ENCODE measurements at regions not wholly inside any gene's neighbourhood (a gene's known extent, or its start where the extent isn't known, plus 50 kb on each side); places are given as distances from the start of the nearest gene placed in this dataset.
"Not testable (repeated sequence)": the region's sequence is repeated elsewhere in the genome, so short reads cannot be mapped to it uniquely, and the experiment has no call there.

DNA sequence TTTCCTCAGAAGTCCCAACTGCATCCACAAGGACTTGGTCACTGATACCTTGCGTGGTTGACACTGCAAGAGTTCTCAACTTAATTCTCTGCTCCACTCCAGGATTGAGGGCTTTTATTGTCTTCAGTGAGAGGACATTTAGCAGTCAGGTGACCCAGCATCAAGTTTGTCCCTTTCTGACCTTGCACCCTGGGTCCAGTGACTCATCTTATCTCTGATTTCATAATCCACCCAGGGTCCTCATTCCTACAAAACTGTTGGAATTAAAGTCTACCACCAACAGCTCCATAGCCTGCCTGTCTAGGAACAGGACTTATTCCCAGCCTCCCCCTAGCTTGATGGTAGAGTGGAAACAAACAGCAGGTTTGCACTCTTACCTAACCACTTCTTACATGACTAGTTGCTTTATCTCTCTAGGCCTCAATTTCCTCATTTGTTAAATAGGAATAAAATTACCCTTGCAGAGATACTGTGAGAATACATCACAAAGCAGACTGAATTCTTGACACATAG, 151.3 kb upstream of the LPP start:
- no peak for DNase-seq

DNA sequence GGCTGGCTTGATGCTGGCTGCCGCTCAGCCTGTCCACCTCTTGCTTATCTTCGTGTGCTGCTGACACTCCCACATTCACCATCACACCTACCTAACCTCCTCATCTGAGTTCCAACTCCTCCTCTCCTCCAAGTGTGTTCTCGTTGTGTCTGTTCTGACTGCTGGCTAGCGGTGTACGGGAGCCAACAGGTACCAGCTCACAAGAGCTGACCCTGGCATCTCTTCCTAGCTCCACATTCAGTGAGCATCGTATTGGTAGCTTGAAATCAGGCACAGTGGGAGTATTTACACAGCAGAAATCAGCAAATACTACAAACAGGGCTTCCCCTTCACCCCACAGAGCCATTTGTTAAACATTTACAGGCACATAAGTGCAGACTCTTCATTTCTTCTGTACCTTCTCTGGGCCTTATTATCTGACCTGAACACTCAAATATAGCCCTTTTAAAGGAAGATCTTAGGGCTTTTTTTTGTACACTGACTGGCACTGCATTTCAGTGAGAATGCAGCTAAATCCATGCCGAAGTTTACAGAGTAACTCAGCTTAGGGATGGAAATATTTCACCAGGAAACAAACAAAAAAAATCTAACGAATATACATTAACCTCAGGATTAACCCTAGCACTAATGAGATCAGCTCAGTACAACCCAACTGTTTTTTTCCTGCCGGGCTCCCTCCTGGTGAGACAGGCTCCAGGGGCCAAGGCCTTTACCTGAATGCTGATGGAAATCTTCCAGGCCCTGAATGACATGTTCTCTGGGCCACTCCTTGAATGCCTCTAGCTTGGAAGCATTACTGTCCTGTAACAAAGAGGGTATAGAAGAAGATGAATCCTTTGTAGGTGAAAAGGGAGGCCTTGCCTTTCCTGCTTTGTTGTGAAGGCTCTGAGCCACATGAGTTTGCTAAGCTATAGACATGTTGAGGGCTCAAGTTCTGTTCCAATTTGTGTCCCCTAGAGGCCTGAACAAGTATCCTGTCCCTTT, 150.5 kb upstream of the LPP start:
- no peak for DNase-seq

DNA sequence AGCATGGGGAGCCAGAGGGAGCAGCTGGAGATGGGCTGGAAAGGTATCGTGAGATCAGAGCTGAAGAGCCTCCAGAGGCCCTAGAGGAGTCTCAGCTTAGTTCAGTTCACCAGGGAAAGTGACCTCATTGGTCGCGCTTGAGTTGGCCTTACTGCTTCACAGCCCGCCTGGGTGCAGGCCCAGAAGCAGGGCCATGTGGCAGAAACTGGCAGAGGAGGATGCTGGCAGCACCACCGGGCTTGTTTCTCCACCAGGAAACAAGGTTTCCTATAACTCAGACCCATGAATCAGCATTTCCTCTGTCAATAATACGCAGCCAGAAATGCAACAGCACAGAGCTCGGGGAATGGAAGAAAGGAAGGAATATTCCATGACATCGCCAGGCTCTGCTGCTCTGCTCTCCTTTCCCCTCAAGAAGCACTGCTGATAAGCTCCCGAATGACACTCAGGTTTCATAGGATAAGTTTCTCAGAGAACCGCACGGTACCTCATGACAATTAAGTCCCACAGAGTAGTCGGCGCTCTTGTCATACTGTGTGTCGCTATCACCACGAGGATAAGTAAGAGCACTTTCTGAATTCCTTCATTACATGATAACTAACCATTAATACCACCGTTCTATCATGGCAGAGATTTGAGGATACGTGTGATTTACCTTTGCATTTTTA, 147.1 kb upstream of the LPP start:
- no peak for DNase-seq

DNA sequence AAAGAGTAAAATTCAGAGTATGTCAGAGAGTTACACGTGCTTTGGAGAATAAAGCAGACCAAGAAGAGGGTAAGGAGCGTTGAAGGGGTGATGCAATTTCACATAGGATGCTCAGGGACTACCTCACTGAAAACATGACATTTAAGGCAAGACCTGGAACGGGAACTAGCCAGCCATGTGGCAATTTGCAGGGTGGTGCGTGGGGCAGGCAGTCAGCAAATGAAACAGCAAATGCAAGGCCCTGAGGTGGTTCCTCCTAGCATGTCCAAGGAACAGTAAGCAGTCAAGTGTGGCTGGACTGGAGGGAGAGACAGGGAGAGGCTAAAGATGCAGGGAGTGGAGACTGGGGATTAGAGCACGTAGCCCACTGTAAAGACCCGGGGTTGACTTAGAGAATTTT, 146.1 kb upstream of the LPP start:
- no peak for DNase-seq

DNA sequence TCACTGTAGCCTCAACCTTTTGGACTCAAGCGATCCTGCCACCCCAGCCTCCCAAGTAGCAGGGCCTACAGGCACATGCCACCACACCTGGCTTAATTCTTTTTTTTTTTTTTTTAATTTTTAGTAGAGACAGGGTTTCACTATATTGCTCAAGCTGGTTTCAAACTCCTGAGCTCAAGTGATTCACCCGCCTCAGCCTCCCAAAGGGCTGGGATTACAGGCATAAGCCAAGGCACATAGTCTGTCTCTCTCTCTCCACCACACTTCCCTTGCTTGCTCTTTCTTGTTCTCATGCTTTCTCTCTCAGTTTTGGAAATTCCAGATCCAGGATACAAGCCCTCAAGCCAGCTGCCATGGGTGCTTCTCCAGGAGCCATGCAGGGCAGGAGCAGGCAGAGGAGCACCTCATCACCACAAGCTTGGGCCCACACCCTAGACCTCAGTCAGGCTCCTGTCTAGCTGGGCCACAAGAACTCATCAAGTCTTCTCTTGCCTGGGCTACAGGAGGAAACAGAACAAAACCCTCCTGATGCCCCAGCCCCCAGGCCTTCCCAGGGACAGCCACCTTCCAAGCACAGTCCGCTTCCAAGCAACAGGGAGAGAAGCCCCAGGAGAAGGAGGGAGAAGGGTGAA, 145.3 kb upstream of the LPP start:
- DNase-seq = no peak

DNA sequence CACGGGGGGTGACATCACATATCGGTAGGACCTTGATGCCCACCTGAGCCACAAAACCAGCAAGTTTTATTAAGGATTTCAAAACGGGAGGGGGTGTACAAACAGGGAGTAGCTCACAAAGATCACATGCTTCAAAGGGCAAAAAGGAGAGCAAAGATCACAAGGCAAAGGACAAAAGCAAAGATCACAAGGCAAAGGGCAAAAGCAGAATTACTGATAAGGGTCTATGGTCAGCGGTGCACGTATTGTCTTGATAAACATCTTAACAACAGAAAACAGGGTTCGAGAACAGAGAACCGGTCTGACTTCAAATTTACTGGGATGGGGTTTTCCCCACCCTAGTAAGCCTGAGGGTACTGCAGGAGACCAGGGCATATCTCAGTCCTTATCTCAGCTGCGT, 143.5 kb upstream of the LPP start:
- DNase-seq = no peak

DNA sequence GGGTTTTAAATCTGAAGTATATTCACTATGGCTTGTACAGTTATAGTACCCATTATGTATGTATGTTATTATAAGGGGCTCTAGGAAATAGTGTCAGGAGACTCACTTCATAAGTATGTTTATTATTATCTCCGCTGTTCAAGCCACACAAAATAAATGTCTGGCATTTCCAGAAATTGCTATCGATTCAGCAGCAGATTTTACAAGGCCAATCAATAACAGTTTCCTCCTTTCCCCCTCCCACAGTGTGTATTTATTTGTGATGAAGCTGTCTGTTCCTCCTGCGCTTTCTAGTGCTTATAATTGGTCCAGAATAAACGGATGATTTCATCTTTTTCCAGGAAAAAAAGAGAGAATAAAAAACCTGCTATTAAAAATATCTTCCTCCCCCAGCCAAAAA, 134.2 kb upstream of the LPP start:
- DNase-seq = no peak

DNA sequence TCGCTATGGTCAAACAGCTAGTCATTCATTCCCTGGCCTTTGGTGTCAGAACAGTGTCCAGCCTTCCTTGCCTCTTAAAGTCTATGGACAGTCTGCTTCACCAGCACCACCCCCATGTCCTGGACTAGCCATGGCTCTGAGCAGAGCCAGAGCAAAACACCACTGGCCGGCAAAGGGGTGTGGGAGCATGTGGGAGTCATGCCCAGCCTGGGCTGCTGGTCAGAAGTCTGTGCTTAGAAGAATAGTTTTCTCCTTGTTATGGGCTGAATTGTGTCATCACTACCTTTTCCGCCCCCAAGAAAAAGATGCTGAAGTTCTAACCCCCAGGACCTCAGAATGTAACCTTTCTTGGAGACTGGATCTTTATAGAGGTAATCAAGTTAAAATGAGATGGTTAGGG, 132.9 kb upstream of the LPP start:
- DNase-seq = no peak

DNA sequence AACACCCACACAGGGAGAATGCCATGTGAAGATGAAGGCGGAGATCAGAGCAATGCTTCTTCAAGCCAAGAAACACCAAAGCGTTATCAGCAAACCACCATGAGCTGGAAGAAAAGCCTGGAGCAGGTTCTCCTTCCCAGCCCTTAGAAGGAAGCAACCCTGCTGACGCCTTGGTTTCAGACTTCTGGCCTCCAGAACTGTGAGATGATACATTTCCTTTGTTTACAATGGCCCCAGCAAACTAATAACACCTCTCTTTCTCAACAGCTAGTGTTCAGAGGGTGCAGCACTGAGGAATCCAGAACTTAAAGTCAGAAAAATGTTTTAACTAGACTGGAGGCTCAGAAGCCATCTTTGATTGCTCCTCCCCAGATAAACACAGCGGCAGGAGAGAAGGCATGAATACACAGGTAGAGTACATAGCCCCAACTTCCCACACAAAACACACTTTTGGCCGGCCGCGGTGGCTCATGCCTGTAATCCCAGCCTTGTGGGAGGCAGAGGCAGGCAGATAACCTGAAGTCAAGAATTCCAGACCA, 132.4 kb upstream of the LPP start:
- no peak for DNase-seq

DNA sequence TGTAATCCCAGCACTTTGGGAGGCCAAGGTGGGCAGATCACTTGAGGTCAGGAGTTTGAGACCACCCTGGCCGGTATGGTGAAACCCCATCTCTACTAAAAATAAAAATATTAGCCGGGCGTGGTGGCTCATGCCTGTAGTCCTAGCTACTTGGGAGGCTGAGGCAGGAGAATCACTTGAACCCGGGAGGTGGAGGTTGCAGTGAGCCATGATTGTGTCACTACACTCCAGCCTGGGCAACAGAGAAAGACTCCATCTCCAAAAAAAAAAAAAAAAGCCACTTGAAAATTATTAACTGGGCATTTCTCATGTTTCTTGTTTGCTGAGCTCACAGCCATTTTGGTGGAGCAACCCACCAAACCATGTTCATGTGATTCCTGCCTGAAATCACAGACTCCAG, 131.1 kb upstream of the LPP start:
- not testable (repeated sequence) for DNase-seq

DNA sequence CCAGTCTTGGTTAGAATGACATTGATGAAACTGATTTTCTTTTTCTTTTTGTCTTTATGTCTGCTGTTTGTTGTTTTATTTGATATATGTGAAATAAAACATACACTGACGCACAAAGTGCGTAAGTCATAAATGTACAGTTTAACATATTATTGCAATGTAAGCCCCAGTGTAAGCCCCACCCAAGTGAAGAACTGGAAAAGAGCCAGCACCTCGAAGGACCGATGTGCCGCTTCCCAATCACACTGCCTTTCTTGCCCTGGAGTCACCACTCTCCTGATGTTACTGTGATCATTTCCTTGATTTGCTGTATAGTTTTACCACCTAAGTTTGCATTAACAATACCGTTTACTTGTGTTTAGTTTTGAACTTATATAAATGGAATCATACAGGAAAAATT, 128.4 kb upstream of the LPP start:
- no peak for DNase-seq

DNA sequence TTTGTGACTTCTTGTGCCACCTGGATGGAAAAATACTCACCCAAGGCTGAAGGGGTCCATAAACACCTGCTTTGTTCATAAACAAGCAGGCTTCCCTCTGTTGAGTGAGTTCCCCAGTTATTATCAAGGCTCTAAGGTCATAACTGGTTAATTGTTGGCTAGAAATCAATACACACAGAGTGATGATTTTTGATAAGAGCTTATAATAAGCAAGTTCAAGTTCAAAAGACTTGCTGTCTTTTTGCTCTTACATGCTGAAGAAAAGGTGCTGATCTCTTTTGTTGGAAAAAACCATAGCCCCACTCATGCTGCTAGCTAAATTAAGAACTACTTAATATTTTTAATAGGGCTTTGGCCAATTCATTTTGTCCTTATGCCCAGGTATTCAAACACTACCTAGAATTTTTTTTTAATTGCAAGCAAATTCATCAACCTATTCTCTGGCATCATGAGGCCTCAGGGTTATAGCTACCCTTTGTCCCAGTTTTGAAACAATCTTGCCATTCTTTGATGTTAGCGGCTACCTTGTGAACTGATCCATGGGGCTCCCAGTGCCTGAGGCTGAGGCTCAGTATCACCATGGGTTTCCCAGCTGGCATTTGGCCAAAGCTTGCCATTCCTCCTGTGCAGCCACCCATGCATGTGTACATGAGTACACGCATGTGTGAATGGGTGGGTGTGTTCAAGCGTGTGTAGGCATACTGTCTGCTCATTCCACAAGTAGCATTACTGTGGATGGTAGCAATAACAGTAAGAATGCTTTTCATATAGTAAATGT, 127.6 kb upstream of the LPP start:
- DNase-seq = no peak

DNA sequence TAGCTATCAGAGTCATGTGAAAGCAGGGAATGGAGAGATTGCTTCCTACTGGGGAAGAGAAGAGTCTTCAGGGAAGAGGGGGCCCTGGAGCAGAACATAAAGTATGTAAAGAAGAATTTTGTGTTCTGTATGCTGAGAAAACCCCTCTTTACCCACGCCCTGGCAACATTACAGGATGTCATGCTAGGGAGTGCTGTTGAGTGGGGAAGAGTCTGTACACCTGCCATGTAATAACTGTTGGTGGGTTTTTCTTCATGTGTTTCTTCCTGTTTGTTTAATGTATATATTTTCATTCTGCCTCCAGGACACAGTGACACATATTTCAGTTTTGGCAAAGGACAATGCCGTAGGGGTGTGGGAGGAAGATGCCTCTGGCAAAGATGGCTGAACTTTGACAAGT, 122.8 kb upstream of the LPP start:
- no peak for DNase-seq

DNA sequence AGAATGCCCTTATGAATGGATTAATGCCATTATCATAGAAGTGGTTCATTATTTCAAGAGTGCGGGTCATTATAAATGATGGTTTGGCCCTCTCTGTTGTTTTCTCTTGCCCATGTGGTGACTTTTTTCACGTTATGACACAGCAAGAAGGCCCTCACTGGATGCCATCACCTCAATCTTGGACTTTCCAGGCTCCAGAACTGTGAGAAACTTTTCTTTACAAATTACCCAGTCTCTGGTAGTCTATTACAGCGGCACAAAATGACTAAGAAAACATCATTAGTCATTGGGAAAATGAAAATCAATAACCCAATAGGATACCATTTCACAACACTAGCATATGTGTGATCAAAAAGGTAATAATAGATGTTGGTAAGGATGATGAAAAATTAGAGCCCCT, 119.0 kb upstream of the LPP start:
- DNase-seq = no peak

DNA sequence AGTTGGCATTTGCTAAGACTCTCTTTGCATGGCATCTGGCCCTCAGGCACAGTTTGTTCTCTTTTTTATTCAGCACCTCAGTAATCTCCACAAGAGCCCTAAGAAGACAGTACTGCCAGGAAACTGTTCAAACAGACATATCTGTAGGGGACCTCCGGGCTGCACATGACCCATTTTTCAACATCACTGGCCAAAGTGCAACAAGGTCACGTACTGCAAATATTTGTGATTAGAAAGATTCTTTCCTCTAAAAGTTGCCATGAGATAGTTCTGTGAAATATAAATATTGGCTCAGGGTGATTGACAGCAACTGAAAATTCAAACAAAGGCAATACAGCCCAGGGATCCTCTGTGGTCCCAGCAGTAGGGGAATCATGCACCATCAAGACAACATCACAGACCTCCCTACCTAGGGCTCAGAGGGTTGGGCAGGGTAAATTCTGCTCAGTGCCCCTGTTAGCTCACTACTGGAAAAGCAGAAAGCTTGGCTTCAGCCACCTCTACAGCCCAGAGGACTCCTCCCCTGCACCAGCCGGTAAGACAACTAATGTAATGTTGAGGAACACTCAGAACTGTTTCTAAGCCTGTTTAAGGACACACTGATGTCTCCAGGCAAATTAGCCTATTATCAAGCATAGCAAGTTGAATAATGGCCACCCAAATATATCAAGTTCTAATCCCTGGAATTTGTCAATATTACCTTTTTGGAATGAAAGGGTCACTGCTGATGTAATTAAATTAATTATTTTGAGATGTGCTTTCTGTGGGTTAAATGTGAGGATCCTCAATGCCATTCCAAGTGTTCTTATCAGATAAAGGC, 117.4 kb upstream of the LPP start:
- no peak for DNase-seq

DNA sequence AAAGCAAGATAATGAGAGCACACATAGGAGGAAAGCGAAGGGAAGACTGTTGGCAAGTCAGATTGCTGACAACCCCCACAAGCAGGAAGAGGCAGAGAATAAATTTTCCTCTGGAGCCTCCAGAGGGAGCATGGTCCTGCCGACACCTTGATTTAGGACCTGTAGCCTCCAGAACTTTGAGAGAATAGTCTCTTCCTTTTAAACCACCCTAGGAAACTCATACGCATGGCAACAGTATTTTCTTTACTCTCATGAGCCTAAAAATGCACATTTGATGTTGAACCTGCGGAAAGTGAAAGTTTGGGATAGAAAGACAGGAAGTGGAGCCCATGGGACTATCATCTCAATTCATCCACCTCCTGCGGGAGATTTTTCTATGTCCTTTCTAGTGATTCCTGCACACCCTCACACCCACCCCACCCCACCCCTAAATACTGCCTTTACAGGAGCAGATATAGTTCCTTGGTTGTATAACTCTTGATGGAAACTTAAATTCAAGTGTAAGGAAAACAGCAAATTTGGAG, 116.7 kb upstream of the LPP start:
- DNase-seq = no peak

DNA sequence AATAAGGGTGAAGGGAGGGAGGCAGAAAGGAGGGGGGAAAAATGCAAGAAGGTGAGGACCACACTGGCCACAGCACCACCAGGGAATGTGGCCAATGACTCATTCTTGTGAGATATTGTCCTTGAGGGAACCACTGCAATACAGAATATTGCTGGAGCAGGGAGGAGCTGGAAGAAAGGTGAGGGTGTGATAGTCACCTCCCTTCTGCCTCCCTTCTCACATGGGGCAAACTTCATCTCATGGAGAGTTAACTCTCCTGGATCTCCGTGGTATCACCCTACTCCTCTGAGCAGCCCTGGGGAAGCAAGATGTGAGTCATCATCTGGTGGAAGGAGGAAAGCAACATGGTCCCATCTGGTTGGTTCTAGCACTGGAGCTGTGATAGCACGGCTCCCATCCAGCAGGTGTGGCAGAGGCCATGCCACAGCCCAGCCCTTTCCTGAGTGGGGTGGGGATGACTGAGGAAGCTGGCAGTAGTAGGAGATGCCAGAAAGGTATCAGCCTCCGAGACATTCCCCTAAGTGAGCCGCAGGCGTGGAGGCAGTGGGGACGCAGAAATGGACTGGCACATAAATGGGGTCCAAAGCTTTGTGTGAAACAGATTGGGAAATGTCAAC, 115.9 kb upstream of the LPP start:
- DNase-seq = no peak

DNA sequence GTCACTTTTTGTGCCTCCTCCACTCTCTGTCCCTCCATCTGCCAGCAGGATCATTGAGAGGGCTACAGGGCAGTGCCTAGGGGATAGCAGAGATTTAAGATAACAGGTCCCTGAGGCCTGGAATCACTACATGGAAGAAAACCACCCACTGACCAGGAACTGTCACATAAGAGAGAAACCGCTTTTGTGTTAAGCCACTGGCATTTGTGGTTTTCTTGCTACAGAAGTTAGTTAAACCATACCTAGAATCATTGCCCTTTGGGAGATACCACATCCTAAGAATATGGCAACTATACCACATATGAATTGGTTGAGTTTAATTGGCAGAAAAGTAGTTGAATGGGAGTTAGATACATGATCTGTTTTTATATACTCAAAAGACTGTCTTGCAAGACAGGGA, 112.8 kb upstream of the LPP start:
- DNase-seq = no peak

DNA sequence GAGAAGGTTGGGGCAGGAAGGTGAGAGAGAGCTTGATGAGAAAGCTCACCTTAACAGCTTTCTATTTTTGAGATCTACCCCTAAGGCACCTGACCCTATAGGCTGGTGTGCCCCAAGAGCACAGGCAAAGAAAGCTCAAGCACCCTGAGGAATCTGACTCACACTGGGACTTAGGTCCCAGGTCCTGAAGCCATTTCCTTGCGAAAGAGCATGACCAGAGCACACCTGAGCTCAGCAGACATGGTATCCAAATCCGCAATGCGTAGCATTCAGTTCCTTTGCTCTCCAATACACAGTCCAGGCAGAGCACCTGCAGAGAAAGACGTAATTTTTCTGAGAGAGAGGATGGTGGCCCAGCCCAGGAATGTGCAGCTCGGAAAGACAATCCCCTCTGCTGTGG, 112.1 kb upstream of the LPP start:
- no peak for DNase-seq

DNA sequence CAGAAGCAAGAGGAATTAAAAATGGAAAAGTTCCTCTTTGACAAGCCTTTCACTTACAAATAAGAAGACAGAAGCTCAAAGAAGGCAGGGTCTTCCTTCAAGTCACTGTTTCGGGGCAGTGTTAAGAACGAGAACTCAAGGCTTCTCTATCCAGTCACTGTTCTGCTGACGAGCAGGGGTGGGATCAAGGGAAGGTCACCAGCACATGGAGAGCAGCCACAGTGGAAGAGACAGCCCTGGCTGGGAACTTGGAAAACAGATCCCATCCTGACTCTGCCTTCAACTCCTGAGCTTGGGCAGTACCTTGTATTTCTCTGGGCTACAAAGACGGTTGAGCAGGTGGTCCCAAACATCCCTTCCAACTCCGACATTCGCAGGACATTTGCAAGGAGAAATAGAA, 111.5 kb upstream of the LPP start:
- no peak for DNase-seq

DNA sequence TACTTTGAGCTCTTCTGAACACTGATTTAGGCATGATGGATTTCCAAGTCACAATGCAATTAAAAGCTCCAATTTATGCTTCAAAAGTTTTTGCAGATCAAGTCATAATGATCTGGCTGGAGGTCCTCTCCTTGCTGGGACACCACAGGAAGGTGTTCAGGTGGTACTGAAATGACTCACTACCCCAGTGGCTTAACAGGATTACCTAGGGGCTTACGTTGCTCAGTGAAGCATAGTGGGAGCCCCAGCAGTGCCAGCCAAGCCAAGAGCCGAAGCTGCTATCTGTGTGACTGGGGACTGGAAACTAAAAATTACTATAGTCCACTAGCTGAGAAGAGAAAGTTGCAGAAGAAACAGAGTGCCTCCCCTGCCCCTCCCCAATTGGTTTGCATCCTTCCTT, 110.1 kb upstream of the LPP start:
- no peak for DNase-seq

Measured in stimulated activated CD8-positive, alpha-beta memory T cell treated with anti-CD3 and anti-CD28 coated beads, Interleukin-4, amount 100 ng/mL, for 48 hours (primary cell).